A549 (cell line): ENCODE measurements at regions not wholly inside any gene's neighbourhood (a gene's known extent, or its start where the extent isn't known, plus 50 kb on each side); places are given as distances from the start of the nearest gene placed in this dataset.

ENCODE experiments used
- FOXS1 ChIP-seq: fragments of 250-450 bp; sonication (Bioruptor Pico); IDR thresholded peaks from 2 replicates; pipeline ENCODE4 v1.5.0; 2020; ENCODE audit warnings: mild to moderate bottlenecking, moderate library complexity
- GATA3 ChIP-seq: IDR thresholded peaks from 2 replicates; pipeline ENCODE4 v1.6.1; 2012; ENCODE audit warnings: borderline replicate concordance
- MAX ChIP-seq: IDR thresholded peaks from 2 replicates; pipeline ENCODE4 v1.6.1; 2012

DNA sequence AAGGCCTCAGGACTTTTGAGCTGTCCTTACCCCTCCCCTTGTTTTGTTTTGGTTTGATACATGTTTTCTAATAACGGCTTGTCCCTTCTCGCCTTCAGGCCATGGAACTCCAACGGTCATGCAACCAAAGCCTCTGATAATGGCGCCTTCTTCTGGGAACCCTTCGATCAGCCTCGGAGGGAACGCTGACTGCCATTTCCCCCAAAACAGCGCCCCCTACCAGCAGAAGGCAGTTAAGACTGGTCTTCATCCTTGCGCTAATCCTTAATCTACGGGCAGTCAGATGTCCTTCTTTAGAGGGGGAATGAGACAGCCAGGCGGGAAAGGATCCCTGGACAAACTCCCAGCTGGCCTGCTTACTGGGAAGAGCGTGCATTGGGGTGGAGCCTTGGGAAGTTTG lies 276.6 kb downstream of the ICE1 start:
- TF ChIP-seq GATA3 (no peak), FOXS1 (CRISPR knock-in tag) (no peak), MAX (no peak)
